K562 (cell line): ENCODE measurements at regions not wholly inside any gene's neighbourhood (a gene's known extent, or its start where the extent isn't known, plus 50 kb on each side); places are given as distances from the start of the nearest gene placed in this dataset.
A peak's percentile ranks its signal among the peaks of the same experiment; 100 is the strongest.

ENCODE experiments used
- CXXC5 ChIP-seq: fragments of 250-450 bp; sonication (Bioruptor Pico); IDR thresholded peaks from 2 replicates; pipeline ENCODE4 v1.8.0; 2022; ENCODE audit warnings: inconsistent platforms, mild to moderate bottlenecking, moderate library complexity
- FOSL1 ChIP-seq: fragments of 200-800 bp; sonication (Bioruptor generic); conservative IDR thresholded peaks from 2 replicates; pipeline ENCODE4 v1.6.1; 2016; ENCODE audit warnings: missing genetic modification characterization, missing compliant biosample characterization
- HCFC1 ChIP-seq: IDR thresholded peaks from 2 replicates; pipeline ENCODE4 v1.6.1; 2012; ENCODE audit warnings: low read depth, low read length, improper control_type of control experiment
- HDAC1 ChIP-seq, 2 experiments: fragments of 450-650 bp; IDR thresholded peaks; 2 replicates each; pipeline ENCODE4 v1.6.1; 2016 to 2017; ENCODE audit warnings: inconsistent platforms in 1 of 2, mild to moderate bottlenecking in 1 of 2, moderate library complexity in 1 of 2
- KHSRP ChIP-seq: fragments of 450-650 bp; IDR thresholded peaks from 2 replicates; pipeline ENCODE4 v1.6.1; 2017
- LARP7 ChIP-seq: fragments of 450-650 bp; IDR thresholded peaks from 2 replicates; pipeline ENCODE4 v1.6.1; 2016
- MAZ ChIP-seq, 2 experiments: fragments of 450-650 bp in 1 of 2; sonication (generic) in 1 of 2; formaldehyde crosslinking; IDR thresholded peaks in 1 of 2; conservative IDR thresholded peaks in 1 of 2; 2 replicates each; pipeline versions ENCODE4 v1.4.0 to v1.5.0; 2020; ENCODE audit warnings: mild to moderate bottlenecking in 1 of 2, missing genetic modification reagents in 1 of 2
- NFE2L1 ChIP-seq: fragments of 450-650 bp; IDR thresholded peaks from 2 replicates; pipeline ENCODE4 v1.6.1; 2016; ENCODE audit warnings: missing genetic modification characterization, low read depth, mild to moderate bottlenecking, missing compliant biosample characterization, moderate library complexity, borderline replicate concordance
- RAD21 ChIP-seq, 2 experiments: fragments of 250-450 bp in 1 of 2; fragments of 450-650 bp in 1 of 2; sonication (Bioruptor Pico) in 1 of 2; formaldehyde crosslinking in 1 of 2; IDR thresholded peaks in 1 of 2; conservative IDR thresholded peaks in 1 of 2; 2 replicates each; pipeline versions ENCODE4 v1.4.0 to v1.8.0; 2020 to 2022; ENCODE audit warnings: mild to moderate bottlenecking in 2 of 2, moderate library complexity in 1 of 2
- ZNF134 ChIP-seq: fragments of 250-450 bp; sonication (Bioruptor Pico); conservative IDR thresholded peaks from 2 replicates; pipeline ENCODE4 v1.4.0; 2020
- ZNF143 ChIP-seq: sonication (generic); formaldehyde crosslinking; IDR thresholded peaks from 2 replicates; pipeline ENCODE4 v1.9.0; 2022; ENCODE audit warnings: mild to moderate bottlenecking, missing genetic modification reagents
- ZNF23 ChIP-seq: fragments of 250-450 bp; sonication (Bioruptor Pico); IDR thresholded peaks from 2 replicates; pipeline ENCODE4 v1.4.0; 2020; ENCODE audit warnings: mild to moderate bottlenecking
- ZNF232 ChIP-seq: sonication (generic); formaldehyde crosslinking; IDR thresholded peaks from 2 replicates; pipeline ENCODE4 v1.8.0; 2022; ENCODE audit warnings: mild to moderate bottlenecking, missing genetic modification reagents
- ZNF717 ChIP-seq: fragments of 250-450 bp; sonication (Bioruptor Pico); IDR thresholded peaks from 2 replicates; pipeline ENCODE4 v1.5.0; 2021
- ZNF76 ChIP-seq: fragments of 250-450 bp; sonication (Bioruptor Pico); IDR thresholded peaks from 2 replicates; pipeline ENCODE4 v1.4.0; 2020; ENCODE audit warnings: mild to moderate bottlenecking, moderate library complexity, borderline replicate concordance
- ZNF764 ChIP-seq: fragments of 250-450 bp; sonication (Bioruptor Pico); IDR thresholded peaks from 2 replicates; pipeline ENCODE4 v1.4.0; 2020; ENCODE audit warnings: low read depth, mild to moderate bottlenecking, moderate library complexity
- ZNF785 ChIP-seq: fragments of 250-450 bp; sonication (Bioruptor Pico); IDR thresholded peaks from 2 replicates; pipeline ENCODE4 v1.4.0; 2020; ENCODE audit warnings: mild to moderate bottlenecking
- TF ChIP-seq, protein P1 (sequence below): fragments of 450-650 bp; formaldehyde crosslinking; IDR thresholded peaks from 2 replicates; pipeline ENCODE4 v1.4.0; 2020; ENCODE audit warnings: mild to moderate bottlenecking, moderate library complexity
- TF ChIP-seq, protein P2 (sequence below), 3 experiments: IDR thresholded peaks in 2 of 3; conservative IDR thresholded peaks in 1 of 3; 2 replicates each; pipeline ENCODE4 v1.5.1; 2011 to 2012; ENCODE audit warnings: low read length in 3 of 3, mild to moderate bottlenecking in 3 of 3, control low read depth in 2 of 3, improper control_type of control experiment in 1 of 3, inconsistent platforms in 1 of 3, low read depth in 1 of 3, mixed read lengths in 1 of 3, moderate library complexity in 1 of 3; ENCODE audit not compliant: insufficient read depth in 2 of 3
- TF ChIP-seq, protein P3 (sequence below): fragments of 450-650 bp; IDR thresholded peaks from 2 replicates; pipeline ENCODE4 v1.6.1; 2018; ENCODE audit warnings: mild to moderate bottlenecking, low read depth; ENCODE audit not compliant: partially characterized antibody
- TF ChIP-seq, protein P4 (sequence below), 2 experiments: fragments of 450-650 bp in 1 of 2; IDR thresholded peaks; 2 replicates each; pipeline ENCODE4 v1.6.1; 2011 to 2017; ENCODE audit warnings: low read depth in 2 of 2, antibody characterized with exemption in 1 of 2, borderline replicate concordance in 1 of 2, low read length in 1 of 2, mild to moderate bottlenecking in 1 of 2, mixed read lengths in 1 of 2; ENCODE audit not compliant: control insufficient read depth in 1 of 2

GRCh38 chr3:194245975-194246561 is 105.1 kb downstream of the CPN2 start (continued):
- TF ChIP-seq, protein P1, sequence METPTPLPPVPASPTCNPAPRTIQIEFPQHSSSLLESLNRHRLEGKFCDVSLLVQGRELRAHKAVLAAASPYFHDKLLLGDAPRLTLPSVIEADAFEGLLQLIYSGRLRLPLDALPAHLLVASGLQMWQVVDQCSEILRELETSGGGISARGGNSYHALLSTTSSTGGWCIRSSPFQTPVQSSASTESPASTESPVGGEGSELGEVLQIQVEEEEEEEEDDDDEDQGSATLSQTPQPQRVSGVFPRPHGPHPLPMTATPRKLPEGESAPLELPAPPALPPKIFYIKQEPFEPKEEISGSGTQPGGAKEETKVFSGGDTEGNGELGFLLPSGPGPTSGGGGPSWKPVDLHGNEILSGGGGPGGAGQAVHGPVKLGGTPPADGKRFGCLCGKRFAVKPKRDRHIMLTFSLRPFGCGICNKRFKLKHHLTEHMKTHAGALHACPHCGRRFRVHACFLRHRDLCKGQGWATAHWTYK (CRISPR knock-in tag) = 0 out of 2 replicates have a peak, but pooled peaks have one; percentile 45
- 0 out of 2 replicates have a peak, but pooled peaks have one; percentile 18 for TF ChIP-seq NFE2L1
- no peak for TF ChIP-seq ZNF23 (CRISPR knock-in tag)
- TF ChIP-seq CXXC5 (CRISPR knock-in tag) = peak; percentile 58
- TF ChIP-seq ZNF764 (CRISPR knock-in tag) = no peak
- no peak for TF ChIP-seq ZNF232
- TF ChIP-seq, protein P2, sequence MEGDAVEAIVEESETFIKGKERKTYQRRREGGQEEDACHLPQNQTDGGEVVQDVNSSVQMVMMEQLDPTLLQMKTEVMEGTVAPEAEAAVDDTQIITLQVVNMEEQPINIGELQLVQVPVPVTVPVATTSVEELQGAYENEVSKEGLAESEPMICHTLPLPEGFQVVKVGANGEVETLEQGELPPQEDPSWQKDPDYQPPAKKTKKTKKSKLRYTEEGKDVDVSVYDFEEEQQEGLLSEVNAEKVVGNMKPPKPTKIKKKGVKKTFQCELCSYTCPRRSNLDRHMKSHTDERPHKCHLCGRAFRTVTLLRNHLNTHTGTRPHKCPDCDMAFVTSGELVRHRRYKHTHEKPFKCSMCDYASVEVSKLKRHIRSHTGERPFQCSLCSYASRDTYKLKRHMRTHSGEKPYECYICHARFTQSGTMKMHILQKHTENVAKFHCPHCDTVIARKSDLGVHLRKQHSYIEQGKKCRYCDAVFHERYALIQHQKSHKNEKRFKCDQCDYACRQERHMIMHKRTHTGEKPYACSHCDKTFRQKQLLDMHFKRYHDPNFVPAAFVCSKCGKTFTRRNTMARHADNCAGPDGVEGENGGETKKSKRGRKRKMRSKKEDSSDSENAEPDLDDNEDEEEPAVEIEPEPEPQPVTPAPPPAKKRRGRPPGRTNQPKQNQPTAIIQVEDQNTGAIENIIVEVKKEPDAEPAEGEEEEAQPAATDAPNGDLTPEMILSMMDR (IDR thresholded peaks at IDR 0.05 in 2 of 3, conservative IDR thresholded peaks at IDR 0.05 in 1 of 3; ENCODE audit: insufficient read depth in 2 of 3, low read depth in 1 of 3, low read length in 3 of 3) = peak; percentile 28 to 43 (median 37); a peak in 3 of 6 replicates
- TF ChIP-seq, protein P3, sequence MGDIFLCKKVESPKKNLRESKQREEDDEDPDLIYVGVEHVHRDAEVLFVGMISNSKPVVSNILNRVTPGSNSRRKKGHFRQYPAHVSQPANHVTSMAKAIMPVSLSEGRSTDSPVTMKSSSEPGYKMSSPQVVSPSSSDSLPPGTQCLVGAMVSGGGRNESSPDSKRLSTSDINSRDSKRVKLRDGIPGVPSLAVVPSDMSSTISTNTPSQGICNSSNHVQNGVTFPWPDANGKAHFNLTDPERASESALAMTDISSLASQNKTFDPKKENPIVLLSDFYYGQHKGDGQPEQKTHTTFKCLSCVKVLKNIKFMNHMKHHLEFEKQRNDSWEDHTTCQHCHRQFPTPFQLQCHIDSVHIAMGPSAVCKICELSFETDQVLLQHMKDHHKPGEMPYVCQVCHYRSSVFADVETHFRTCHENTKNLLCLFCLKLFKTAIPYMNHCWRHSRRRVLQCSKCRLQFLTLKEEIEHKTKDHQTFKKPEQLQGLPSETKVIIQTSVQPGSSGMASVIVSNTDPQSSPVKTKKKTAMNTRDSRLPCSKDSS = no peak
- TF ChIP-seq, protein P4, sequence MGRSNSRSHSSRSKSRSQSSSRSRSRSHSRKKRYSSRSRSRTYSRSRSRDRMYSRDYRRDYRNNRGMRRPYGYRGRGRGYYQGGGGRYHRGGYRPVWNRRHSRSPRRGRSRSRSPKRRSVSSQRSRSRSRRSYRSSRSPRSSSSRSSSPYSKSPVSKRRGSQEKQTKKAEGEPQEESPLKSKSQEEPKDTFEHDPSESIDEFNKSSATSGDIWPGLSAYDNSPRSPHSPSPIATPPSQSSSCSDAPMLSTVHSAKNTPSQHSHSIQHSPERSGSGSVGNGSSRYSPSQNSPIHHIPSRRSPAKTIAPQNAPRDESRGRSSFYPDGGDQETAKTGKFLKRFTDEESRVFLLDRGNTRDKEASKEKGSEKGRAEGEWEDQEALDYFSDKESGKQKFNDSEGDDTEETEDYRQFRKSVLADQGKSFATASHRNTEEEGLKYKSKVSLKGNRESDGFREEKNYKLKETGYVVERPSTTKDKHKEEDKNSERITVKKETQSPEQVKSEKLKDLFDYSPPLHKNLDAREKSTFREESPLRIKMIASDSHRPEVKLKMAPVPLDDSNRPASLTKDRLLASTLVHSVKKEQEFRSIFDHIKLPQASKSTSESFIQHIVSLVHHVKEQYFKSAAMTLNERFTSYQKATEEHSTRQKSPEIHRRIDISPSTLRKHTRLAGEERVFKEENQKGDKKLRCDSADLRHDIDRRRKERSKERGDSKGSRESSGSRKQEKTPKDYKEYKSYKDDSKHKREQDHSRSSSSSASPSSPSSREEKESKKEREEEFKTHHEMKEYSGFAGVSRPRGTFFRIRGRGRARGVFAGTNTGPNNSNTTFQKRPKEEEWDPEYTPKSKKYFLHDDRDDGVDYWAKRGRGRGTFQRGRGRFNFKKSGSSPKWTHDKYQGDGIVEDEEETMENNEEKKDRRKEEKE (IDR thresholded peaks at IDR 0.05; ENCODE audit: borderline replicate concordance in 1 of 2, control insufficient read depth in 1 of 2, low read depth in 2 of 2, low read length in 1 of 2) = no peak
- TF ChIP-seq FOSL1 (tag) = peak; percentile 75
- peak in 1 of 2 experiments; percentile 56; a peak in 2 of 4 replicates for TF ChIP-seq MAZ (CRISPR knock-in tag; conservative IDR thresholded peaks at IDR 0.05 in 1 of 2, IDR thresholded peaks at IDR 0.05 in 1 of 2)
- TF ChIP-seq RAD21 (CRISPR knock-in tag; conservative IDR thresholded peaks at IDR 0.05 in 1 of 2, IDR thresholded peaks at IDR 0.05 in 1 of 2) = peak; percentile 19 to 49; a peak in 2 of 4 replicates
- no peak for TF ChIP-seq HDAC1 (IDR thresholded peaks at IDR 0.05)
- no peak for TF ChIP-seq ZNF785 (CRISPR knock-in tag)
- TF ChIP-seq KHSRP = no peak
- no peak for TF ChIP-seq ZNF76 (CRISPR knock-in tag)
- no peak for TF ChIP-seq ZNF717 (CRISPR knock-in tag)
- TF ChIP-seq ZNF143 (CRISPR knock-in tag) = no peak
- no peak for TF ChIP-seq LARP7
- no peak for TF ChIP-seq ZNF134
- 0 out of 2 replicates have a peak, but pooled peaks have one; percentile 13 for TF ChIP-seq HCFC1
